Thyroid gland (tissue), 4 donors: ENCODE measurements at regions not wholly inside any gene's neighbourhood (a gene's known extent, or its start where the extent isn't known, plus 50 kb on each side); places are given as distances from the start of the nearest gene placed in this dataset.

Experiments used
- CTCF ChIP-seq, 6 experiments: fragments of 200-600 bp in 3 of 6; fragments of 450-650 bp in 3 of 6; sonication (generic) in 3 of 6; IDR thresholded peaks; one replicate each; pipeline ENCODE4 v1.5.1; 2016 to 2019; ENCODE audit warnings: antibody characterized with exemption in 6 of 6, mild to moderate bottlenecking in 2 of 6, inconsistent platforms in 1 of 6, moderate library complexity in 1 of 6
- POLR2A ChIP-seq, 2 donors: fragments of 450-650 bp; IDR thresholded peaks; one replicate each; pipeline ENCODE4 v1.6.1; 2017; ENCODE audit warnings: antibody characterized with exemption in 2 of 2, mild to moderate bottlenecking in 2 of 2, moderate library complexity in 1 of 2

GRCh38 chr7:83290211-83290610 lies 127.5 kb upstream of the PCLO start:
- no peak for TF ChIP-seq CTCF (IDR thresholded peaks at IDR 0.05)
- no peak for TF ChIP-seq POLR2A (IDR thresholded peaks at IDR 0.05)
